Activated naive CD8-positive, alpha-beta T cell treated with anti-CD3 and anti-CD28 coated beads, Interleukin-2, amount 50 U/mL, for 24 hours (primary cell): ENCODE measurements at regions not wholly inside any gene's neighbourhood (a gene's known extent, or its start where the extent isn't known, plus 50 kb on each side); places are given as distances from the start of the nearest gene placed in this dataset.

Experiments
- ATAC-seq: fragments of 150-1000 bp; cut with Tn5 transposase; one replicate; pipeline ENCODE4 v1.10.0; 2021
- DNase-seq: peaks from one replicate; pipeline ENCODE4 v3.0.0; 2021
- H3K27ac Mint-ChIP-seq: one replicate; pipeline ENCODE4 v1.8.0; 2021; ENCODE audit warnings: mild to moderate bottlenecking, mixed read lengths
- H3K27me3 Mint-ChIP-seq: one replicate; pipeline ENCODE4 v1.8.0; 2021; ENCODE audit warnings: mixed read lengths
- H3K36me3 Mint-ChIP-seq: one replicate; pipeline ENCODE4 v1.8.0; 2021; ENCODE audit warnings: low read depth, mixed read lengths
- H3K4me1 Mint-ChIP-seq: one replicate; pipeline ENCODE4 v1.8.0; 2021; ENCODE audit warnings: mixed read lengths
- H3K4me3 Mint-ChIP-seq: one replicate; pipeline ENCODE4 v1.8.0; 2021; ENCODE audit warnings: mild to moderate bottlenecking, moderate library complexity, mixed read lengths
- H3K9me3 Mint-ChIP-seq: one replicate; pipeline ENCODE4 v1.8.0; 2021; ENCODE audit warnings: mixed read lengths

DNA sequence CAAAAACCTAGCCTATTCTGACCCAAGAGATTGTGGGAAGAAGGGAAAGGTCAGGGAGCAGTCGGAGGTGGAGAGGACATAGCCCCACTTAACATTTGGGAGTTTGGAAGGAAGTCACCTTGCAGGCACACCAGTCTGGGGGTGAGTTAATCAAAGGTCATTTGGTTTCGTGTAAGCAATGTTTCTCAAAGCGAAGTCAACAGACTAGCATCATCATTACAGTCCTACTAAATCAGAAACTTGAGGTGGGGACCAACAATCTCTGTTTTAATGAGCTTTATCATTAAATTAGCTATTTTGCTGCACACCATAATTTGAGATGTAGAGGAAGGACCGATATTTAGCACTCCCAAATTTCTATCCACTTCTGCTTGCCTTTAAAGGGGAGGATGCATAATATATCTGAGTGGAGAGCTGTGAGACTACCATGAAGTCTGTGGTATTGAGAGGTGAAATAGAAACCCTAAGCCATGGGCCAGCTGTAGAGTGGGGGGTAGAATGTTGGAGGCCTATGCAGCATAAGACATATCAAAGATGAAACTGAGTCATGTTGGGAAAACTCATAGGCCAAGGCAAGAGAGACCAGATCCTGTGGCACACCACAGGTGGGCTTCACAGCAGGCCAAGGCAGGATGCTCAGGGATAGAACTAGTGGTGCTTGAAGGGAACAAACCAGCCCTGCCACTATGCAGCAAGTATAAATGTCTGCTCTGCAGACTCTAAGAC lies 141.7 kb upstream of the ANKFN1 start:
- peaks cover 21% of the 10 kb centered on the region for H3K9me3 Mint-ChIP-seq
- no peak overlapping the region for H3K4me3 Mint-ChIP-seq
- H3K27me3 Mint-ChIP-seq, result peaks cover 4% of the 10 kb centered on the region
- peak; percentile 8 for DNase-seq
- H3K36me3 Mint-ChIP-seq, result peaks cover 4% of the 10 kb centered on the region
- ATAC-seq, result peak; percentile 84
- peaks cover 28% of the 10 kb centered on the region for H3K4me1 Mint-ChIP-seq
- H3K27ac Mint-ChIP-seq, result peak overlapping the region; percentile 46

DNA sequence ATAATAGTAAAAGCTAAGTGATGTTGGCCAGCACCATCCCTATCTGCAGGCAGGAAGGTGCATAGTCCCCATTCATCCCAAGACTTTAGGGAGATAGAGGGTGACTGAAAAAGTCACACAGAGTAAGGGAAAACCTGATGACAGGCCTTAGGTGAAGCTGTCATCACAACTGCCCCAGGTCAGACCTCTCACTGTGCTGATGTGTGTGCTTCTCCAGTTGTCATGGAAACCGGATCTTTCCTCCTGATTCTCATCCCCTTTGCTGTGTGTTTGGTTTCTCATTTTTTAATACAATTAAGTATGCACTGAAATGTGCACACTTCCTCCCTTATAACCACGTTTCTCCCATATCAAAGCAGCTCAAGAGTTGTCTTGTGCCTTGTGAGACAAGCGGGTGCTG lies 135.1 kb upstream of the ANKFN1 start:
- ATAC-seq (no peak), DNase-seq (no peak)
- Mint-ChIP-seq H3K4me3 (no peak overlapping the region), H3K4me1 (peaks cover 41% of the 10 kb centered on the region), H3K36me3 (no peaks in the 10 kb centered on the region), H3K9me3 (peaks cover 10% of the 10 kb centered on the region), H3K27ac (no peak overlapping the region), H3K27me3 (peaks cover 9% of the 10 kb centered on the region)

DNA sequence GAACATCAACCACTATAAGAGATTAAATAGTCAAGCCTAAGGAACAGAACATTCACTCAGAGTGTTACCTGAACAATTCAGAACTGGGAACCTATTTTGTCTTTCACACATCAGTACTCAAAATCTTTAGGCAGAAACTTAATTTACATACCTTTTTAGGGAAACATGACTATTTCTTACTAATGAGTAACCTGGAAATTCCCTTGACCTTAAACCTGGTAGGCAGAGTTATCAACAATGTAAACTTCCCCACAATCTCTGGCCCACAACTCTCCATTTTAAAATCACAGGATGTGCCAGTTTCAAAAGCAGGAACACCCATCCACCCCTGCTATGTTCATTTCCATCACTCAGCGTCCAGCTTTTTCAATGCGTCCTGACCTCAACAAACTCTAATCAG lies 132.9 kb upstream of the ANKFN1 start:
- peaks cover 7% of the 10 kb centered on the region for H3K27me3 Mint-ChIP-seq
- no peaks in the 10 kb centered on the region for H3K36me3 Mint-ChIP-seq
- DNase-seq (no peak), ATAC-seq (peak; percentile 57)
- peaks cover 54% of the 10 kb centered on the region for H3K4me1 Mint-ChIP-seq
- no peaks in the 10 kb centered on the region for H3K9me3 Mint-ChIP-seq
- H3K4me3 Mint-ChIP-seq, result peak overlapping the region; percentile 37
- H3K27ac Mint-ChIP-seq, result peak overlapping the region; percentile 70

DNA sequence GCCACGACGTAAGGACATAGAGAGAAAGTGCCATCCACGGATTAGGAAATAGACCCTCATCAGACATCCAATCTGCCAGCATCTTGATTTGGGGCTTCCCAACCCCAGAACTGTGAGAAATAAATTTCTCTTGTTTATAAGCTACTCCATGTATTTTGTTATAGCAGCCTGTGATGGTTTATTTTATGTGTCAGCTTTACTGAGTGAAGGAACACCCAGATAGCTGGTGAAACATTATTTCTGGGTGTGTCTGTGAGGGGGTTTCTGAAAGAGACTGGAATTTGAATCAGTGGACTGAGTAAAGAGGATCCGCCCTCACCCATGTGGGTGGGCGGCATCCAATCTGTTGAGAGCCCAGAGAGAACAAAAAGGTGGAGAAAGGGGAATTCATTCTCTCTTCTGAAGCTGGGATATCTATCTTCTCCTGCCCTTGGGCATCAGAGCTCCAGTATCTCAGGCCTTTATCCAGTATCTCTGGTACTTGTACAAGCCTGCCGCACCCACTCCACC lies 131.5 kb upstream of the ANKFN1 start:
- no peak for ATAC-seq
- Mint-ChIP-seq H3K27me3 (peaks cover 6% of the 10 kb centered on the region), H3K36me3 (no peaks in the 10 kb centered on the region), H3K9me3 (no peaks in the 10 kb centered on the region), H3K27ac (no peak overlapping the region), H3K4me1 (peaks cover 54% of the 10 kb centered on the region), H3K4me3 (no peak overlapping the region)
- no peak for DNase-seq

DNA sequence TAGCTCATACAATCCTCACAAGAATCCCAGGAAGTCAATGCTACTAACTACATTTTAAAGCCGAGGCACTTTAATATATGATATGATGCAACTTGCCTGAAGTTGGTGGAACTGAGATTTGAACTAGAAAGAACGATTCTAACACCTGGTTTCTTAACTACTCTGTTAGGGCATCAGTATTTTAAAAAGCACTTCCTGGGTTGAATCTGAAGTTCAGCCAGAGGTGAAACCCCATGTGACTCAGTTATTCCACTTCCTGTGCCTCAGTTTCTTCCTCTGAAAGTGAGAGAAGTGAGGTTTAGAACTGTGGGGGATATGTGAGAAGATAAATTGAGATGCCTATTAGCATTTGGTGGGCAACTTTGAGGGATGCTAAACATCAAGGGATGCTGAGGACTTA lies 129.4 kb upstream of the ANKFN1 start:
- peak overlapping the region; percentile 62 for H3K27ac Mint-ChIP-seq
- DNase-seq, result peak; percentile 16
- peaks cover 50% of the 10 kb centered on the region for H3K4me1 Mint-ChIP-seq
- peak; percentile 61 for ATAC-seq
- H3K9me3 Mint-ChIP-seq, result no peaks in the 10 kb centered on the region
- H3K36me3 Mint-ChIP-seq, result no peaks in the 10 kb centered on the region
- no peaks in the 10 kb centered on the region for H3K27me3 Mint-ChIP-seq
- no peak overlapping the region for H3K4me3 Mint-ChIP-seq

DNA sequence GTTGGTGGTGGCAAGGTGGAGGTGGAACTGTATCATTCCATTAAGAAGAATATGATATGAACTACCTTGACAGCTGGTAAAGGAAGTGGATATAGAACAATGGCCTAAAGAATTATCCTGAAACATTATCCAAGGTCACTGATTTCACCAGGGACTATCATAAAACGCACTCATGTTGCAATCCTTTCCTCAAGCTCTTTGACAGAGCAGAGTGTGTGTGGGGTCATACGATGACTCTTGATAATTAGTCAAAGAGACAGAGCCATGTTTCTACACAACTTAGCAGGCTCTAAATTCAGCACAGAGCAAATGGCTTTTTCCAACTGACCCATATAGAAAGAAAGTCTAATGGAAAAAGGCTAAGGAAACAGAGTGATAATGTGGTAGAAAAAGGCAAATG lies 126.4 kb upstream of the ANKFN1 start:
- Mint-ChIP-seq H3K27me3 (no peaks in the 10 kb centered on the region), H3K4me3 (no peak overlapping the region), H3K4me1 (peaks cover 31% of the 10 kb centered on the region), H3K9me3 (no peaks in the 10 kb centered on the region), H3K27ac (no peak overlapping the region), H3K36me3 (no peaks in the 10 kb centered on the region)
- DNase-seq (no peak), ATAC-seq (no peak)

DNA sequence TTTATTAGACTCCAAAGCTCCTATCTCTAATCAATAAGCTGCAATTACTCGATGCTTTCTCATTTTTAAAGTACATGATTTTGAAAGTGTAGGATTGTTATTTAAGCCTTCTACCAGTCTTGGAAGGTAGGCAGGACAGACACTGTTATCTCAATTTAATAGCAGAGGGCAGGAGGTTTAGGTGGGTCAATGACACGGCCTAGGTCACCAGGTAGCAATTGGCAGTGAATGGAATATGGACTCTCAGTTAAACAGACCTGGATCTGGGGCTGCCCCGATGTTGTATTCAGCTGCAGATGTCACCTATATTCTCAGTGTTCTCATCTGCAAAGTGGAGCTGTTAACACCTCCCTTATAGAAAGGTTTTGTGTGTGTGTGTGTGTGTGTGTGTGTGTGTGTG lies 124.4 kb upstream of the ANKFN1 start:
- no peaks in the 10 kb centered on the region for H3K9me3 Mint-ChIP-seq
- no peak overlapping the region for H3K4me3 Mint-ChIP-seq
- peaks cover 5% of the 10 kb centered on the region for H3K27me3 Mint-ChIP-seq

DNA sequence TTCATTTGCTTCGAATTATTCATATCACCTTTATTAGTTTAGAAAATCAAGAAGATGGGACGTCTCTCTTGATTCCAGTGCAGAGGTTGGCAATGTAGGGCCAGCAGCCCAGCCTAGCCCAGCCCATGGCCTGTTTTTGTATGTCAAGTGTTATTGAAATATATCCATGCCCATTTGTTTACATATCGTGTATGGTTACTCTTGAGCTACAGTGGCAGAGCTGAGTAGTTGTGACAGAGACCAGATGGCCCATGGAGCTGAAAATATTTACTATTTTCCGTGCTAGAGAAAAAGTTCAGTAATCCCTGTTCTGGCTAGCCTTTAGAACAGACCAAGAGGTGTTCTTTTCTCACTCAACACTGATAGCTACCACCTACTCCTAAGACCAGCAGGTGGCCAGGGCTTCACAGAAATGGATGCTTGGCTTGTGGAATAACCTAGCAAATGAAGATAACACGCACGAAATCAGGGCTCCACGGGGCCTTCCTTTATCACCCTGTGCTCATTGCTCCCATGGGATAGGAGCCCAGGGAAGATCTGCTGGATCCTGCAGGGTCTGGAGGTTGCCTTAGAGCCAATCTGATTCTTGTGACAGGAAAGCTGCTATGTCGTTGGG lies 123.2 kb upstream of the ANKFN1 start:
- Mint-ChIP-seq H3K4me3 (no peak overlapping the region), H3K9me3 (no peaks in the 10 kb centered on the region), H3K27me3 (peaks cover 5% of the 10 kb centered on the region), H3K36me3 (no peaks in the 10 kb centered on the region), H3K4me1 (peaks cover 6% of the 10 kb centered on the region), H3K27ac (no peak overlapping the region)
- DNase-seq, result no peak
- no peak for ATAC-seq

More for the DNA sequence above, 124.4 kb upstream of the ANKFN1 start:
- no peak for DNase-seq
- ATAC-seq, result no peak
- Mint-ChIP-seq H3K36me3 (no peaks in the 10 kb centered on the region), H3K4me1 (peaks cover 13% of the 10 kb centered on the region), H3K27ac (no peak overlapping the region)

DNA sequence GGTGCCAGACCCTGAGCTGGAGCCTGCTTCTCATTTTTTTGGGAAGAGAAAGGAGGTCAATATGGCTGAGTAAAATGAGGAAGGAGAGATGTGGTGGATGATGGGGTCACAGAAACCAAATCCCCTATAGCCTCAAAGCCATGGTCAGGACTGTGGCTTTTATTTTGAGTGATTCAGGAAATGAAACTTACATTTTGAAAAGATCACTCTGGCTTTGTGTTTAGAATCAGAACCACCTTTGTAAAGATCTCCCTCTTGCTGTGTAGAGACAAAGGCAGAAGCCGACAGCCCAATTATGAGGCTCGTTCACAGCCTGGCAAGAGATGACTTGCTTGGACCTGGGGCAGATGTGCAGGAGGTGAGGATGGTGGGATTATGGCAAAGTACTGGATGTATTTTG lies 121.6 kb upstream of the ANKFN1 start:
- no peaks in the 10 kb centered on the region for H3K9me3 Mint-ChIP-seq
- no peaks in the 10 kb centered on the region for H3K36me3 Mint-ChIP-seq
- peaks cover 5% of the 10 kb centered on the region for H3K27me3 Mint-ChIP-seq
- H3K27ac Mint-ChIP-seq, result no peak overlapping the region
- no peak overlapping the region for H3K4me3 Mint-ChIP-seq
- ATAC-seq (peak; percentile 49), DNase-seq (no peak)
- peaks cover 6% of the 10 kb centered on the region for H3K4me1 Mint-ChIP-seq

DNA sequence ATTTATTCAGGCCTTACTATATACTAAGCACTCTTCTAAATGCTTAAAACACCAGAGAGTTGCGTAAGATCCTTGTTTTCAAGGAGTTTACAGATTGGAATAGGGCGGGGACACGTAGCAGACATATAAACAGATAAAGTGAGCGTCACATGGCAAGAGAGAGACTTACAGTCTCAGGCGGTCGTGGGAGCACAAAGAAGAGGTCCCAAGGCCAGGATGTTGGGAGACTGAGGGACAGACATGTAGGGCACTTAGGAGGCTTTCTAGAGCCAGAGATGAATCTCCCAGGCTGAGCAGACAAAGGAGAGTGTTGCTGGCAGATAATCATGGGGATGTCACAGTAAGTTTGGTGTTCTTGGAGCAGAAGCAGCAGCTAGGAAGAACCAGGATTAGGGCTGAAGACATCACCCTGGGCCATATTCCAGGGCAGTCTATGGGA lies 119.1 kb upstream of the ANKFN1 start:
- no peak for ATAC-seq
- H3K27ac Mint-ChIP-seq, result no peak overlapping the region
- H3K4me3 Mint-ChIP-seq, result no peak overlapping the region
- peaks cover 6% of the 10 kb centered on the region for H3K4me1 Mint-ChIP-seq
- H3K9me3 Mint-ChIP-seq, result no peaks in the 10 kb centered on the region
- no peak for DNase-seq
- peaks cover 5% of the 10 kb centered on the region for H3K27me3 Mint-ChIP-seq
- no peaks in the 10 kb centered on the region for H3K36me3 Mint-ChIP-seq

DNA sequence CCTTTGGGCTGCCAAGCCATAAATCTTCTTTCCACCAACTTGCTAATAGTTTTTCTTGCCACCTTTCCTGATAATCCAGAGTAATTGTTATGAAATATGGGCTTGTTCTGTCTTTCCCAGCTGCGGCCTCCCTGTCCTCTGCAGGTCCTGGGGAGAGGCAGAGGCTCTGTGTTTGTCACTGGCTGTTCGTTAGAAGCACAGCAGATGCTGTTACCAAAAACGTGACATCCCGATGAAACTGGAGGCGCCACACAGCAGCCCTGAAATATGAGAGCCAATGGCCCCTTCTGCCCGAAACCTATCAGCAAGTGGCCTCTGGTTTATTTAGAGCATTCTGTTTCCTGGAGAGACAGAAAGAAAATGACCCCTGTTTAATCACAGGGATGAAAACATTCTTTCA lies 115.1 kb upstream of the ANKFN1 start:
- H3K4me1 Mint-ChIP-seq, result no peaks in the 10 kb centered on the region
- DNase-seq, result no peak
- H3K27ac Mint-ChIP-seq, result no peak overlapping the region
- no peaks in the 10 kb centered on the region for H3K36me3 Mint-ChIP-seq
- no peak for ATAC-seq
- H3K4me3 Mint-ChIP-seq, result no peak overlapping the region
- no peaks in the 10 kb centered on the region for H3K9me3 Mint-ChIP-seq
- peaks cover 2% of the 10 kb centered on the region for H3K27me3 Mint-ChIP-seq

DNA sequence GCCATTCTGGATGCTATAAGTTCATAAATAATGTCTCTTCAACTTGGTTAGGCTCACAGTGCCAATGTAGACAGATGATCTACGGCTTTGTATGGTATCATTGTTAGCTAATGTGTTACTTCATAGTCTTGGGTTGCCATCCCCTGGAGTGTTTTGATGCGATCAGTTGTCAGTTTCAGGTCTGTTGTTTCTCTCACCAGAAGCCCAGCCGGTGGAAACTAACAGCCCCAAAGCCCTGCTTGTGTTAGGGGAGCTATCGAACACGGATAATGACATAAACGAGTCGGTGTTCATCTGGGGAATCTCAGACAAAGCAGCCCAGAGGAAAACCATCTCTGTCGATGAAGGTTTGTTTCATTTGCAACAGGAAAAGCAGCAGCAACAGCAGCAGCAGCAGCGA lies 107.4 kb upstream of the ANKFN1 start:
- H3K27me3 Mint-ChIP-seq, result peaks cover 4% of the 10 kb centered on the region
- H3K27ac Mint-ChIP-seq, result no peak overlapping the region
- DNase-seq (no peak), ATAC-seq (no peak)
- H3K4me1 Mint-ChIP-seq, result no peaks in the 10 kb centered on the region
- no peak overlapping the region for H3K4me3 Mint-ChIP-seq
- H3K36me3 Mint-ChIP-seq, result no peaks in the 10 kb centered on the region
- H3K9me3 Mint-ChIP-seq, result no peaks in the 10 kb centered on the region

DNA sequence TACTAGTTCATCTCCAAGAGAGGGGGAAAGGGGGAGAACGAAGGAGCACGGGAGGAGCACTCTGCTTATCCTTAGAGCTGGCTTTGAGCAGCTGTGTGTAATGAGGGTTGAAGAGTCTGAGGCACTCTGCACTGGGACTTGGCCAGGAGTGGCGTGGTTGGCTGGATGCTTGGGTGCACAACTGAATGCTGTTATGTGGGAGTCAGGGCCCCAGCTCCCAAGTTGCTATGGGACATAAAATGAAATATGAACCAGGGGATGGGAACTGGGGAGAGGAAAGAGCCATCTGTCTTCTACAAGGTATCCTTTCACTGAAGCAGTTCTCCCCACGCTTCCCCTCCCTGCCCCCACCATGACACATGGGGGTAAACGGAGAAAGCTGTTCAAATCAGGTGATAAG lies 105.9 kb upstream of the ANKFN1 start:
- ATAC-seq (no peak), DNase-seq (no peak)
- Mint-ChIP-seq H3K4me3 (no peak overlapping the region), H3K9me3 (no peaks in the 10 kb centered on the region), H3K4me1 (no peaks in the 10 kb centered on the region), H3K27me3 (peaks cover 4% of the 10 kb centered on the region), H3K27ac (no peak overlapping the region), H3K36me3 (no peaks in the 10 kb centered on the region)

DNA sequence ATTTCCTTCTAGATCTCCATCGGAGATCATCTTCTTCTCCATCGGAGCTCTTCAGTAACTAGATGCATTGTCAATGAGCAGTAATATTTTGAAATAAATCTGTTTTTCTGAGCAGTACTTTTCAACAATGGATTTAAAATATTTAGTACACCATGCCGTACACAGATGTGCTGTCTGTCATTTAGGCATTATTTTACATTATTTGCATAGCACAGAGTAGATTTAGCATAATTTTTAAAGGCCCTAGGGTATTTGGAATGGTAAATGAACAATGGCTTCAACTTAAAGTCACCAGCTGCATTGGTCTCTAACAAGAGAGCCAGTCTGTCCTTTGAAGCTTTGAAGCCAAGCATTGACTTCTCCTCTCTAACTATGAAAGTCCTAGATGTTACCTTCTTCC lies 95.4 kb upstream of the ANKFN1 start:
- no peak overlapping the region for H3K27ac Mint-ChIP-seq
- no peaks in the 10 kb centered on the region for H3K4me1 Mint-ChIP-seq
- ATAC-seq (no peak), DNase-seq (no peak)
- no peak overlapping the region for H3K4me3 Mint-ChIP-seq
- H3K27me3 Mint-ChIP-seq, result peaks cover 3% of the 10 kb centered on the region
- peaks cover 4% of the 10 kb centered on the region for H3K9me3 Mint-ChIP-seq
- no peaks in the 10 kb centered on the region for H3K36me3 Mint-ChIP-seq

DNA sequence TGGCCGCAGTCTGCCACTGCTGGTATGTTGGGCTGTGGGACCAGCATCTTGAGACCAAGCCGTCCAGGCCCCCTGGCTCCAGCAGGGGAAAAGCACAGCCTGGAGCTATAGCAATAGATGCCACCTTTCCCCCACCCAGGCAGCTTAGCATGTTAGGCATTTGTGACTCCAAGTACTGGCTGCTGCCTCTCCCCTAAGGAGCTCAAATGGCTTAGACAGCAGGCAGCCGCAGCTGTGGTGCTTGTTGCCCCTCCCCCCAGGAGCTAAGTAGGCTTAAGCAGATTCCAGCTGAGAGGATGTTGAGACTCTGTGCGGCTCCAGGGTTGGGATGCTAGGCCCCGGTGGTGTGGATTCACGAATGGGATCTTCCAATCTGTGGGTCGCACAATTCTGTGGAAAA lies 88.8 kb upstream of the ANKFN1 start:
- H3K27ac Mint-ChIP-seq, result no peak overlapping the region
- no peak overlapping the region for H3K4me3 Mint-ChIP-seq
- H3K27me3 Mint-ChIP-seq, result no peaks in the 10 kb centered on the region
- H3K9me3 Mint-ChIP-seq, result peaks cover 20% of the 10 kb centered on the region
- no peaks in the 10 kb centered on the region for H3K4me1 Mint-ChIP-seq
- ATAC-seq (no peak), DNase-seq (no peak)
- no peaks in the 10 kb centered on the region for H3K36me3 Mint-ChIP-seq
